ENCODE measurements at regions not wholly inside any gene's neighbourhood (a gene's known extent, or its start where the extent isn't known, plus 50 kb on each side); places are given as distances from the start of the nearest gene placed in this dataset.

GRCh38 chr13:57030671-57031070, 110.0 kb upstream of the PRR20A start:
- TF ChIP-seq CTCF (conservative IDR thresholded peaks at IDR 0.05; ENCODE audit: low read depth): no peak
- H3K27ac ChIP-seq: no peak overlapping the region
- CTCF ChIA-PET: no interaction called here
- POLR2A ChIA-PET (ENCODE audit: low non-redundant PET): no interaction called here
- no peak for DNase-seq (ENCODE audit: low spot score)

- no peak for DNase-seq (ENCODE audit: low spot score)
- TF ChIP-seq CTCF (conservative IDR thresholded peaks at IDR 0.05; ENCODE audit: low read depth): no peak
- POLR2A ChIA-PET (ENCODE audit: low non-redundant PET): no interaction called here
- CTCF ChIA-PET: interaction anchor here (0.6 kb wide), 1 partner anchor 492 kb away, joined by 3 read pairs; no protein-coding TSS in a partner anchor
- no peak overlapping the region for H3K27ac ChIP-seq
Measured at GRCh38 chr13:57036290-57036689, 104.4 kb upstream of the PRR20A start.

GRCh38 chr13:57044910-57045309, 95.8 kb upstream of the PRR20A start:
- ChIA-PET POLR2A (ENCODE audit: low non-redundant PET) (no interaction called here), CTCF (no interaction called here)
- DNase-seq (ENCODE audit: low spot score): no peak
- H3K27ac ChIP-seq: no peak overlapping the region
- TF ChIP-seq CTCF (conservative IDR thresholded peaks at IDR 0.05; ENCODE audit: low read depth): no peak

GRCh38 chr13:57045826-57046546, 94.7 kb upstream of the PRR20A start:
- POLR2A ChIA-PET (ENCODE audit: low non-redundant PET): no interaction called here
- CTCF ChIA-PET: interaction anchor here (0.6 kb wide), 2 partner anchors 87 to 1952 kb away, joined by 3 to 5 read pairs; no protein-coding TSS in a partner anchor
- DNase-seq (ENCODE audit: low spot score): no peak
- no peak overlapping the region for H3K27ac ChIP-seq
- no peak for TF ChIP-seq CTCF (conservative IDR thresholded peaks at IDR 0.05; ENCODE audit: low read depth)

GRCh38 chr13:57056601-57057180, 84.0 kb upstream of the PRR20A start:
- ChIA-PET POLR2A (ENCODE audit: low non-redundant PET) (no interaction called here), CTCF (no interaction called here)
- H3K27ac ChIP-seq: no peak overlapping the region
- DNase-seq (ENCODE audit: low spot score): no peak
- no peak for TF ChIP-seq CTCF (conservative IDR thresholded peaks at IDR 0.05; ENCODE audit: low read depth)

GRCh38 chr13:57063007-57063406, 77.7 kb upstream of the PRR20A start:
- ChIA-PET CTCF (no interaction called here), POLR2A (ENCODE audit: low non-redundant PET) (no interaction called here)
- DNase-seq (ENCODE audit: low spot score): no peak
- H3K27ac ChIP-seq: no peak overlapping the region
- TF ChIP-seq CTCF (conservative IDR thresholded peaks at IDR 0.05; ENCODE audit: low read depth): no peak

Data from RWPE1 (cell line).